Smooth muscle cell (in vitro differentiated cells): ENCODE measurements at regions not wholly inside any gene's neighbourhood (a gene's known extent, or its start where the extent isn't known, plus 50 kb on each side); places are given as distances from the start of the nearest gene placed in this dataset.

ENCODE experiments used
- DNase-seq: peaks from one replicate; lab custom pipeline; 2025; ENCODE audit not compliant: unreplicated experiment; lab: John Stamatoyannopoulos, UW
- H2AFZ ChIP-seq: fragments of 200-600 bp; sonication (generic); 2 replicates; pipeline ENCODE4 v1.6.0; 2016; ENCODE audit warnings: antibody characterized with exemption, low read depth, mild to moderate bottlenecking
- H3F3A ChIP-seq: fragments of 200-600 bp; sonication (generic); 2 replicates; pipeline ENCODE4 v1.6.0; 2017; ENCODE audit warnings: antibody characterized with exemption, low read depth
- H3K27ac ChIP-seq: fragments of 200-600 bp; sonication (generic); 2 replicates; pipeline ENCODE4 v1.5.1; 2016; ENCODE audit warnings: low read depth, mild to moderate bottlenecking
- H3K27me3 ChIP-seq: fragments of 200-600 bp; sonication (generic); 2 replicates; pipeline ENCODE4 v1.6.1; 2016; ENCODE audit warnings: low read depth, mild to moderate bottlenecking
- H3K36me3 ChIP-seq: fragments of 200-600 bp; sonication (generic); 2 replicates; pipeline ENCODE4 v1.5.1; 2016; ENCODE audit warnings: low read depth
- H3K4me1 ChIP-seq: fragments of 200-600 bp; sonication (generic); 2 replicates; pipeline ENCODE4 v1.5.1; 2016; ENCODE audit warnings: low read depth
- H3K4me2 ChIP-seq: fragments of 200-600 bp; sonication (generic); 2 replicates; pipeline ENCODE4 v1.6.0; 2016; ENCODE audit warnings: mild to moderate bottlenecking
- H3K4me3 ChIP-seq: fragments of 200-600 bp; sonication (generic); 2 replicates; pipeline ENCODE4 v1.5.1; 2016; ENCODE audit warnings: mild to moderate bottlenecking
- H3K79me2 ChIP-seq: fragments of 200-600 bp; sonication (generic); 2 replicates; pipeline ENCODE4 v1.6.0; 2016; ENCODE audit warnings: low read depth, mild to moderate bottlenecking
- H3K9ac ChIP-seq: fragments of 200-600 bp; sonication (generic); 2 replicates; pipeline ENCODE4 v1.6.0; 2016; ENCODE audit warnings: low read depth
- H3K9me3 ChIP-seq: fragments of 200-600 bp; sonication (generic); replicated peaks from 2 replicates; pipeline ENCODE4 v1.5.1; 2016; ENCODE audit warnings: low read depth
- H4K20me1 ChIP-seq: fragments of 200-600 bp; sonication (generic); 2 replicates; pipeline ENCODE4 v1.6.0; 2016; ENCODE audit warnings: low read depth
- CTCF ChIP-seq: fragments of 200-600 bp; sonication (generic); IDR thresholded peaks from 2 replicates; pipeline ENCODE4 v1.5.1; 2017; ENCODE audit warnings: borderline replicate concordance, mild to moderate bottlenecking, antibody characterized with exemption; ENCODE audit not compliant: insufficient read depth, poor library complexity, severe bottlenecking
- WGBS: methylation state at CpG from one replicate; pipeline ENCODE4 v1.1.7; 2016; ENCODE audit warnings: low lambda C conversion rate; 5-methylcytosine and 5-hydroxymethylcytosine counted together

- no peak overlapping the region for H3K27ac ChIP-seq
- TF ChIP-seq CTCF: no peak
- no peak overlapping the region for H3K9ac ChIP-seq
- H4K20me1 ChIP-seq: no peaks in the 10 kb centered on the region
- H3K79me2 ChIP-seq: no peaks in the 10 kb centered on the region
- DNase-seq: no peak
- H3K4me2 ChIP-seq: no peak overlapping the region
- H2AFZ ChIP-seq: no peak overlapping the region
- H3K9me3 ChIP-seq: no peaks in the 10 kb centered on the region
- no peak overlapping the region for H3K4me3 ChIP-seq
- 83% methylated on average over 8 of the region's 8 CpGs for WGBS
- H3F3A ChIP-seq: no peaks in the 10 kb centered on the region
- no peaks in the 10 kb centered on the region for H3K27me3 ChIP-seq
- no peaks in the 10 kb centered on the region for H3K36me3 ChIP-seq
- H3K4me1 ChIP-seq: peaks cover 18% of the 10 kb centered on the region
Measured at GRCh38 chr3:127404221-127405009, 116.6 kb upstream of the PRR20G start.

- 100% methylated on average over 2 of the region's 2 CpGs for WGBS
- Histone ChIP-seq H3K4me3 (no peak overlapping the region), H3K27ac (no peak overlapping the region), H3K27me3 (no peaks in the 10 kb centered on the region), H3K4me1 (peaks cover 18% of the 10 kb centered on the region), H3F3A (no peaks in the 10 kb centered on the region), H4K20me1 (no peaks in the 10 kb centered on the region), H3K9me3 (no peaks in the 10 kb centered on the region), H3K79me2 (no peaks in the 10 kb centered on the region), H3K4me2 (no peak overlapping the region), H3K36me3 (no peaks in the 10 kb centered on the region), H2AFZ (no peak overlapping the region), H3K9ac (no peak overlapping the region)
- DNase-seq: no peak
- TF ChIP-seq CTCF: no peak
Measured at GRCh38 chr3:127403795-127404194, 115.9 kb upstream of the PRR20G start.

GRCh38 chr3:127399154-127399553 is 111.3 kb upstream of the PRR20G start:
- Histone ChIP-seq H3F3A (no peaks in the 10 kb centered on the region), H3K9me3 (no peaks in the 10 kb centered on the region), H3K27ac (no peak overlapping the region), H3K36me3 (no peaks in the 10 kb centered on the region), H3K4me1 (peaks cover 28% of the 10 kb centered on the region), H2AFZ (no peak overlapping the region), H3K79me2 (no peaks in the 10 kb centered on the region), H3K4me3 (no peak overlapping the region), H3K27me3 (no peaks in the 10 kb centered on the region), H4K20me1 (no peaks in the 10 kb centered on the region), H3K4me2 (no peak overlapping the region), H3K9ac (no peak overlapping the region)
- no peak for TF ChIP-seq CTCF
- no peak for DNase-seq

GRCh38 chr3:127396473-127396872 is 108.6 kb upstream of the PRR20G start:
- no peaks in the 10 kb centered on the region for H3K36me3 ChIP-seq
- no peak overlapping the region for H3K27ac ChIP-seq
- H4K20me1 ChIP-seq: no peaks in the 10 kb centered on the region
- peak overlapping the region; percentile 10 for H3K4me2 ChIP-seq
- H3K79me2 ChIP-seq: no peaks in the 10 kb centered on the region
- 29% methylated on average over 8 of the region's 8 CpGs for WGBS
- no peak for DNase-seq
- TF ChIP-seq CTCF: no peak
- H3K27me3 ChIP-seq: no peaks in the 10 kb centered on the region
- no peaks in the 10 kb centered on the region for H3K9me3 ChIP-seq
- H3K4me1 ChIP-seq: peaks cover 28% of the 10 kb centered on the region
- no peak overlapping the region for H3K9ac ChIP-seq
- no peaks in the 10 kb centered on the region for H3F3A ChIP-seq
- no peak overlapping the region for H3K4me3 ChIP-seq
- H2AFZ ChIP-seq: peak overlapping the region; percentile 23
